NCI-H128 (cell line): ENCODE measurements at regions not wholly inside any gene's neighbourhood (a gene's known extent, or its start where the extent isn't known, plus 50 kb on each side); places are given as distances from the start of the nearest gene placed in this dataset.
"Not testable (repeated sequence)": the region's sequence is repeated elsewhere in the genome, so short reads cannot be mapped to it uniquely, and the experiment has no call there.

Experiments used
- DNase-seq: peaks from one replicate; lab custom pipeline; 2025; ENCODE audit not compliant: unreplicated experiment; lab: John Stamatoyannopoulos, UW

- no peak for DNase-seq
These were observed 78.0 kb upstream of the PPP2R2D start for GRCh38 chr10:131822692-131823245.

- not testable (repeated sequence) for DNase-seq
These were observed 77.2 kb upstream of the PPP2R2D start for GRCh38 chr10:131823601-131824099.

GRCh38 chr10:131824371-131825149 is 76.2 kb upstream of the PPP2R2D start:
- DNase-seq = no peak

GRCh38 chr10:131825150-131825848 is 75.5 kb upstream of the PPP2R2D start:
- DNase-seq = no peak

GRCh38 chr10:131825960-131826650 is 74.7 kb upstream of the PPP2R2D start:
- DNase-seq = no peak

- DNase-seq = no peak
These were observed 71.5 kb upstream of the PPP2R2D start for GRCh38 chr10:131829156-131829930.

GRCh38 chr10:131830446-131831130 is 70.2 kb upstream of the PPP2R2D start:
- DNase-seq = no peak

- no peak for DNase-seq
These were observed 69.2 kb upstream of the PPP2R2D start for GRCh38 chr10:131831561-131831960.

GRCh38 chr10:131832056-131832685 is 68.6 kb upstream of the PPP2R2D start:
- no peak for DNase-seq

GRCh38 chr10:131833013-131833412 is 67.8 kb upstream of the PPP2R2D start:
- DNase-seq = no peak

- DNase-seq = no peak
These were observed 67.2 kb upstream of the PPP2R2D start for GRCh38 chr10:131833446-131834080.

GRCh38 chr10:131834152-131834810 is 66.5 kb upstream of the PPP2R2D start:
- no peak for DNase-seq

- no peak for DNase-seq
These were observed 61.7 kb upstream of the PPP2R2D start for GRCh38 chr10:131838966-131839742.

- DNase-seq = not testable (repeated sequence)
These were observed 60.7 kb upstream of the PPP2R2D start for GRCh38 chr10:131839880-131840787.

- DNase-seq = no peak
These were observed 60.1 kb upstream of the PPP2R2D start for GRCh38 chr10:131840788-131841118.

- no peak for DNase-seq
These were observed 59.6 kb upstream of the PPP2R2D start for GRCh38 chr10:131841131-131841660.
